Endometrial microvascular endothelial cells (primary cell): ENCODE measurements at regions not wholly inside any gene's neighbourhood (a gene's known extent, or its start where the extent isn't known, plus 50 kb on each side); places are given as distances from the start of the nearest gene placed in this dataset.
"Not testable (repeated sequence)": the region's sequence is repeated elsewhere in the genome, so short reads cannot be mapped to it uniquely, and the experiment has no call there.

ENCODE experiments used
- in situ Hi-C: cut with HindIII; loops from 2 replicates; pipeline ENCODE4 v1.10.0; 2017; ENCODE audit warnings: low sequenced_read_pairs, low pct_unique_long_range_greater_than_20kb; ENCODE audit errors: inconsistent ontology term

- in situ Hi-C loops, result no loop called here
These were observed 54.0 kb upstream of the ANKRD28 start for GRCh38 chr3:15851735-15852134.

GRCh38 chr3:15858547-15859506 is 61.0 kb upstream of the ANKRD28 start:
- in situ Hi-C loops, result no loop called here

GRCh38 chr3:15859507-15860013 is 61.8 kb upstream of the ANKRD28 start:
- in situ Hi-C loops, result no loop called here

GRCh38 chr3:15860014-15860934 is 62.5 kb upstream of the ANKRD28 start:
- in situ Hi-C loops, result no loop called here

- in situ Hi-C loops, result no loop called here
These were observed 63.4 kb upstream of the ANKRD28 start for GRCh38 chr3:15861163-15861562.

- in situ Hi-C loops, result no loop called here
These were observed 75.0 kb upstream of the ANKRD28 start for GRCh38 chr3:15872807-15873206.

GRCh38 chr3:15873415-15873814 is 75.6 kb upstream of the ANKRD28 start:
- in situ Hi-C loops, result no loop called here

- in situ Hi-C loops, result no loop called here
These were observed 77.4 kb upstream of the ANKRD28 start for GRCh38 chr3:15875016-15875689.

GRCh38 chr3:15876669-15877068 is 78.9 kb upstream of the ANKRD28 start:
- in situ Hi-C loops, result no loop called here

- in situ Hi-C loops, result no loop called here
These were observed 80.0 kb upstream of the ANKRD28 start for GRCh38 chr3:15877813-15878212.

- in situ Hi-C loops, result not testable (repeated sequence)
These were observed 82.0 kb upstream of the ANKRD28 start for GRCh38 chr3:15879787-15880186.

GRCh38 chr3:15882577-15882976 is 84.8 kb upstream of the ANKRD28 start:
- in situ Hi-C loops, result no loop called here

- in situ Hi-C loops, result no loop called here
These were observed 86.4 kb upstream of the ANKRD28 start for GRCh38 chr3:15884132-15884531.

- in situ Hi-C loops, result no loop called here
These were observed 88.7 kb upstream of the ANKRD28 start for GRCh38 chr3:15886521-15886920.

GRCh38 chr3:15887261-15887660 is 89.5 kb upstream of the ANKRD28 start:
- in situ Hi-C loops, result no loop called here

GRCh38 chr3:15889936-15890335 is 92.2 kb upstream of the ANKRD28 start:
- in situ Hi-C loops, result no loop called here

- in situ Hi-C loops, result no loop called here
These were observed 94.8 kb upstream of the ANKRD28 start for GRCh38 chr3:15892311-15893227.

- in situ Hi-C loops, result no loop called here
These were observed 96.6 kb upstream of the ANKRD28 start for GRCh38 chr3:15894382-15894781.
